ENCODE measurements at regions not wholly inside any gene's neighbourhood (a gene's known extent, or its start where the extent isn't known, plus 50 kb on each side); places are given as distances from the start of the nearest gene placed in this dataset.

- TF ChIP-seq POLR2AphosphoS5 (IDR thresholded peaks at IDR 0.05; ENCODE audit: insufficient read depth, low read depth, low read length) = no peak
- no peak for TF ChIP-seq POLR2A (IDR thresholded peaks at IDR 0.05; ENCODE audit: low read depth, low read length)
- no peak for TF ChIP-seq CTCF (IDR thresholded peaks at IDR 0.05; ENCODE audit: extremely low read depth in 1 of 2, insufficient read depth in 1 of 2, low read depth in 1 of 2, low read length in 2 of 2)
- TF ChIP-seq EZH2 (IDR thresholded peaks at IDR 0.05; ENCODE audit: borderline replicate concordance, low read depth, low read length, severe bottlenecking) = no peak
Observed at GRCh38 chr6:125379174-125379573, 77.4 kb upstream of the HDDC2 start.

All from endothelial cell of umbilical vein (primary cell).